SH-SY5Y (cell line): ENCODE measurements at regions not wholly inside any gene's neighbourhood (a gene's known extent, or its start where the extent isn't known, plus 50 kb on each side); places are given as distances from the start of the nearest gene placed in this dataset.

Experiments used
- GATA2 ChIP-seq: IDR thresholded peaks from 2 replicates; pipeline ENCODE4 v1.6.1; 2011; ENCODE audit warnings: mild to moderate bottlenecking, low read depth, low read length
- GATA3 ChIP-seq: IDR thresholded peaks from 2 replicates; pipeline ENCODE4 v1.6.1; 2011; ENCODE audit warnings: low read depth, mild to moderate bottlenecking, low read length, moderate library complexity

DNA sequence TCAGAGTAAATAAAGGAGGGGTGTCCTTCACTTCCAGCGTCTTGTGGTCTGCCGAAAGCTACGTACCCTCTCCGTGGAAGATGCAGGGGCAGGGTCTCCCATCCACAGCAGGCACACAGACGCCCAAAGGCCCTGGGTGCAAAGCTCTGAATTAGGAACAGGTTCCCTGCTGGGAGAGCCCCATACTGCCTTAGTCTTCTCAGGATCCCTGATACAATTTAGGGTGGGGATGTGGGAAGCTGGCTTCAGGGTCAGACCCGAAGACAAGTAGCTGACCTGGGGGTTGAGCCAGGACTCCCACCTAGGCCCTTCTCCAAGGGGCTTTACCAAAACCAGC is 74.1 kb downstream of the TTLL2 start:
- TF ChIP-seq GATA2 (no peak), GATA3 (no peak)
